ENCODE measurements at regions not wholly inside any gene's neighbourhood (a gene's known extent, or its start where the extent isn't known, plus 50 kb on each side); places are given as distances from the start of the nearest gene placed in this dataset.
A peak's percentile ranks its signal among the peaks of the same experiment; 100 is the strongest.

DNA sequence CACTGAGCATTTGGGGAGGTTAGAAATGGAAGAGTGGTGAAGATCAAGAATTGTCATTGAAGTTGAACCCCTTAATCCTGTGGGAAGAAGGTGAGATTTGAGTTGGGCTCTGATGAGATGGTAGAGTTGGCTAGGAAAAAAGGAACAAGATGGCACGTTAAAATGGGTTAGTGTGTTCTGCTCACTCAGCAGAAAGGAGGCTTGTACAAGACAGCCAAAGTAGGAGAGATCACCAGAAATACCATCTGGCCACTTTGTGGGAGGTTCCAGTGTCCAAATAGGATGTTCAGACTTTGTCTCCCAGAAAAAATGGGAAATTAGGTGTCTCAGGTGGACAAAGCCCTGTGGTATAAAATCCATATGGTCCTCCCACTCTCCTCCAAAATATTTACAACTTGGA, 56.0 kb upstream of the SLC14A2 start:
- H4K20me1 ChIP-seq (ENCODE audit: insufficient read depth, low read length): no peaks in the 10 kb centered on the region; the same call in 1 of the 2 replicates
- no peaks in the 10 kb centered on the region for H3K79me2 ChIP-seq (ENCODE audit: insufficient read depth, low read length)
- 33% methylated on average over 1 of the region's 1 CpG for WGBS (ENCODE audit: low lambda C conversion rate)
- H2AFZ ChIP-seq (ENCODE audit: low read length): no peak overlapping the region
- 0 out of 2 replicates have a peak, but pooled peaks have one; percentile 30 for TF ChIP-seq MAFF (IDR thresholded peaks at IDR 0.05; ENCODE audit: low read depth, low read length)
- peak in 1 of 2 experiments; percentile 70; a peak in 2 of 4 replicates for TF ChIP-seq MAFK (conservative IDR thresholded peaks at IDR 0.05 in 1 of 2, IDR thresholded peaks at IDR 0.05 in 1 of 2; ENCODE audit: low read length in 2 of 2)
- no peak for TF ChIP-seq IKZF1 (IDR thresholded peaks at IDR 0.05)
- TF ChIP-seq ZNF589 (CRISPR knock-in tag; conservative IDR thresholded peaks at IDR 0.05): no peak
- no peak for TF ChIP-seq ZNF12 (CRISPR knock-in tag; IDR thresholded peaks at IDR 0.05)
- TF ChIP-seq, protein P1, sequence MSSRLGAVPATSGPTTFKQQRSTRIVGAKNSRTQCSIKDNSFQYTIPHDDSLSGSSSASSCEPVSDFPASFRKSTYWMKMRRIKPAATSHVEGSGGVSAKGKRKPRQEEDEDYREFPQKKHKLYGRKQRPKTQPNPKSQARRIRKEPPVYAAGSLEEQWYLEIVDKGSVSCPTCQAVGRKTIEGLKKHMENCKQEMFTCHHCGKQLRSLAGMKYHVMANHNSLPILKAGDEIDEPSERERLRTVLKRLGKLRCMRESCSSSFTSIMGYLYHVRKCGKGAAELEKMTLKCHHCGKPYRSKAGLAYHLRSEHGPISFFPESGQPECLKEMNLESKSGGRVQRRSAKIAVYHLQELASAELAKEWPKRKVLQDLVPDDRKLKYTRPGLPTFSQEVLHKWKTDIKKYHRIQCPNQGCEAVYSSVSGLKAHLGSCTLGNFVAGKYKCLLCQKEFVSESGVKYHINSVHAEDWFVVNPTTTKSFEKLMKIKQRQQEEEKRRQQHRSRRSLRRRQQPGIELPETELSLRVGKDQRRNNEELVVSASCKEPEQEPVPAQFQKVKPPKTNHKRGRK (CRISPR knock-in tag; IDR thresholded peaks at IDR 0.05): no peak
- TF ChIP-seq, protein P2, sequence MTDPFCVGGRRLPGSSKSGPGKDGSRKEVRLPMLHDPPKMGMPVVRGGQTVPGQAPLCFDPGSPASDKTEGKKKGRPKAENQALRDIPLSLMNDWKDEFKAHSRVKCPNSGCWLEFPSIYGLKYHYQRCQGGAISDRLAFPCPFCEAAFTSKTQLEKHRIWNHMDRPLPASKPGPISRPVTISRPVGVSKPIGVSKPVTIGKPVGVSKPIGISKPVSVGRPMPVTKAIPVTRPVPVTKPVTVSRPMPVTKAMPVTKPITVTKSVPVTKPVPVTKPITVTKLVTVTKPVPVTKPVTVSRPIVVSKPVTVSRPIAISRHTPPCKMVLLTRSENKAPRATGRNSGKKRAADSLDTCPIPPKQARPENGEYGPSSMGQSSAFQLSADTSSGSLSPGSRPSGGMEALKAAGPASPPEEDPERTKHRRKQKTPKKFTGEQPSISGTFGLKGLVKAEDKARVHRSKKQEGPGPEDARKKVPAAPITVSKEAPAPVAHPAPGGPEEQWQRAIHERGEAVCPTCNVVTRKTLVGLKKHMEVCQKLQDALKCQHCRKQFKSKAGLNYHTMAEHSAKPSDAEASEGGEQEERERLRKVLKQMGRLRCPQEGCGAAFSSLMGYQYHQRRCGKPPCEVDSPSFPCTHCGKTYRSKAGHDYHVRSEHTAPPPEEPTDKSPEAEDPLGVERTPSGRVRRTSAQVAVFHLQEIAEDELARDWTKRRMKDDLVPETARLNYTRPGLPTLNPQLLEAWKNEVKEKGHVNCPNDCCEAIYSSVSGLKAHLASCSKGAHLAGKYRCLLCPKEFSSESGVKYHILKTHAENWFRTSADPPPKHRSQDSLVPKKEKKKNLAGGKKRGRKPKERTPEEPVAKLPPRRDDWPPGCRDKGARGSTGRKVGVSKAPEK (CRISPR knock-in tag; IDR thresholded peaks at IDR 0.05; ENCODE audit: borderline replicate concordance): no peak
- H3K9me3 ChIP-seq (ENCODE audit: low read length): no peaks in the 10 kb centered on the region
- H3K9ac ChIP-seq (ENCODE audit: insufficient read depth, low read depth, low read length): no peak overlapping the region
- no peak for ATAC-seq
- in situ Hi-C loops (cut with HindIII; ENCODE audit: extremely low pct_ligation_motif_present, low pct_unique_long_range_greater_than_20kb) (no loop called here), intact Hi-C loops (cut with micrococcal nuclease; ENCODE audit: unreplicated experiment) (no loop called here)
- H3K36me3 ChIP-seq (replicated peaks in 1 of 2; ENCODE audit: control insufficient read depth in 1 of 2, insufficient read depth in 2 of 2, low read length in 2 of 2): no peaks in the 10 kb centered on the region
- no peak overlapping the region for H3K27ac ChIP-seq (ENCODE audit: extremely low read length, insufficient read depth, low read length)
- no peak for FAIRE-seq
- no peaks in the 10 kb centered on the region for H3K27me3 ChIP-seq (ENCODE audit: control insufficient read depth in 1 of 2, insufficient read depth in 2 of 2, low read length in 2 of 2)
- H3K4me3 ChIP-seq (replicated peaks in 1 of 3; ENCODE audit: insufficient read depth in 1 of 3, low read depth in 2 of 3, low read length in 3 of 3): no peak overlapping the region
- DNase-seq (ENCODE audit: low spot score): no peak
- POLR2A ChIA-PET: no interaction called here
- CTCF ChIA-PET (ENCODE audit: low intra/inter-chr PET ratio, low total read pairs): no interaction called here
- H3K4me1 ChIP-seq (ENCODE audit: insufficient read depth, low read length): no peaks in the 10 kb centered on the region
- no peak overlapping the region for H3K4me2 ChIP-seq (ENCODE audit: low read depth, low read length)
- BruUV-seq (replicated peaks): no TSS peak
